K562 (cell line): ENCODE measurements at regions not wholly inside any gene's neighbourhood (a gene's known extent, or its start where the extent isn't known, plus 50 kb on each side); places are given as distances from the start of the nearest gene placed in this dataset.

Experiments used
- ARHGAP35 ChIP-seq: fragments of 450-650 bp; IDR thresholded peaks from 2 replicates; pipeline ENCODE4 v1.6.1; 2018; ENCODE audit not compliant: partially characterized antibody
- ATF1 ChIP-seq, 2 experiments: fragments of 450-650 bp in 1 of 2; IDR thresholded peaks; 2 replicates each; pipeline ENCODE4 v1.6.1; 2016; ENCODE audit warnings: missing compliant biosample characterization in 1 of 2, missing genetic modification characterization in 1 of 2
- C11orf30 ChIP-seq: fragments of 450-650 bp; IDR thresholded peaks from 2 replicates; pipeline ENCODE4 v1.6.1; 2016; ENCODE audit warnings: low read depth, mild to moderate bottlenecking
- CXXC5 ChIP-seq: fragments of 250-450 bp; sonication (Bioruptor Pico); IDR thresholded peaks from 2 replicates; pipeline ENCODE4 v1.8.0; 2022; ENCODE audit warnings: inconsistent platforms, mild to moderate bottlenecking, moderate library complexity
- EP300 ChIP-seq: IDR thresholded peaks from 2 replicates; pipeline ENCODE4 v1.6.1; 2012; ENCODE audit warnings: low read length, improper control_type of control experiment
- GABPA ChIP-seq: fragments of 200-800 bp; sonication (Bioruptor generic); conservative IDR thresholded peaks from 2 replicates; pipeline ENCODE4 v1.6.1; 2016; ENCODE audit warnings: low read depth, missing genetic modification characterization, missing compliant biosample characterization
- GABPB1 ChIP-seq: sonication (generic); formaldehyde crosslinking; IDR thresholded peaks from 2 replicates; pipeline ENCODE4 v1.8.0; 2022; ENCODE audit warnings: mild to moderate bottlenecking, missing genetic modification reagents
- GATA2 ChIP-seq: sonication (generic); formaldehyde crosslinking; IDR thresholded peaks from 2 replicates; pipeline ENCODE4 v1.4.0; 2020; ENCODE audit warnings: mild to moderate bottlenecking, missing genetic modification reagents
- HCFC1 ChIP-seq: IDR thresholded peaks from 2 replicates; pipeline ENCODE4 v1.6.1; 2012; ENCODE audit warnings: low read depth, low read length, improper control_type of control experiment
- HNRNPLL ChIP-seq: fragments of 200-400 bp; formaldehyde crosslinking; IDR thresholded peaks from 2 replicates; pipeline ENCODE4 v1.6.1; 2017; ENCODE audit warnings: low read length, low read depth, mild to moderate bottlenecking; ENCODE audit not compliant: poor library complexity, severe bottlenecking
- KDM5B ChIP-seq: fragments of 200-600 bp; sonication (generic); IDR thresholded peaks from 2 replicates; pipeline ENCODE4 v1.6.1; 2012; ENCODE audit warnings: low read depth, mild to moderate bottlenecking, moderate library complexity, low read length, control low read depth, inconsistent platforms; ENCODE audit not compliant: insufficient replicate concordance
- MAFK ChIP-seq: IDR thresholded peaks from 2 replicates; pipeline ENCODE4 v1.6.1; 2011; ENCODE audit warnings: low read length, improper control_type of control experiment
- NFXL1 ChIP-seq: fragments of 450-650 bp; formaldehyde crosslinking; IDR thresholded peaks from 2 replicates; pipeline ENCODE4 v1.4.0; 2021; ENCODE audit warnings: mild to moderate bottlenecking
- RBFOX2 ChIP-seq: fragments of 200-400 bp; formaldehyde crosslinking; IDR thresholded peaks from 2 replicates; pipeline ENCODE4 v1.6.1; 2017; ENCODE audit warnings: low read depth, mild to moderate bottlenecking, low read length, moderate library complexity
- RBM34 ChIP-seq: fragments of 200-400 bp; formaldehyde crosslinking; IDR thresholded peaks from 2 replicates; pipeline ENCODE4 v1.6.1; 2018; ENCODE audit warnings: low read length, borderline replicate concordance; ENCODE audit not compliant: insufficient read depth
- SUPT5H ChIP-seq: fragments of 450-650 bp; IDR thresholded peaks from 2 replicates; pipeline ENCODE4 v1.6.1; 2016
- ZNF655 ChIP-seq: fragments of 250-450 bp; sonication (Bioruptor Pico); IDR thresholded peaks from 2 replicates; pipeline ENCODE4 v1.5.0; 2021
- ZNF766 ChIP-seq: fragments of 200-800 bp; sonication (Bioruptor generic); conservative IDR thresholded peaks from 2 replicates; pipeline ENCODE4 v1.6.1; 2016; ENCODE audit warnings: missing genetic modification characterization, missing compliant biosample characterization
- ZNF780A ChIP-seq: fragments of 250-450 bp; sonication (Bioruptor Pico); IDR thresholded peaks from 2 replicates; pipeline ENCODE4 v1.5.0; 2021; ENCODE audit warnings: mild to moderate bottlenecking
- ZNF785 ChIP-seq: fragments of 250-450 bp; sonication (Bioruptor Pico); IDR thresholded peaks from 2 replicates; pipeline ENCODE4 v1.4.0; 2020; ENCODE audit warnings: mild to moderate bottlenecking
- TF ChIP-seq, protein P1 (sequence below): fragments of 250-450 bp; sonication (Bioruptor Pico); IDR thresholded peaks from 2 replicates; pipeline ENCODE4 v1.4.0; 2020; ENCODE audit warnings: mild to moderate bottlenecking, moderate library complexity

GRCh38 chr7:27361522-27361921, 118.9 kb downstream of the EVX1 start (continued):
- no peak for TF ChIP-seq ZNF655 (CRISPR knock-in tag)
- no peak for TF ChIP-seq ATF1 (CRISPR knock-in tag; IDR thresholded peaks at IDR 0.05)
- no peak for TF ChIP-seq ATF1 (tag; IDR thresholded peaks at IDR 0.05)
- TF ChIP-seq ARHGAP35: no peak
- TF ChIP-seq ZNF766 (CRISPR knock-in tag): peak; percentile 62; the same call in 1 of the 2 replicates
- TF ChIP-seq C11orf30: no peak
- 0 out of 2 replicates have a peak, but pooled peaks have one; percentile 32 for TF ChIP-seq RBFOX2
- TF ChIP-seq KDM5B: no peak
- peak; percentile 70 for TF ChIP-seq HNRNPLL
- TF ChIP-seq HCFC1: no peak
- no peak for TF ChIP-seq RBM34
- no peak for TF ChIP-seq ZNF785
- peak; percentile 24; the same call in 1 of the 2 replicates for TF ChIP-seq CXXC5 (CRISPR knock-in tag)
- no peak for TF ChIP-seq ZNF780A (CRISPR knock-in tag)
- TF ChIP-seq NFXL1 (CRISPR knock-in tag): no peak
- TF ChIP-seq SUPT5H: 0 out of 2 replicates have a peak, but pooled peaks have one; percentile 23
- no peak for TF ChIP-seq EP300
- TF ChIP-seq, protein P1, sequence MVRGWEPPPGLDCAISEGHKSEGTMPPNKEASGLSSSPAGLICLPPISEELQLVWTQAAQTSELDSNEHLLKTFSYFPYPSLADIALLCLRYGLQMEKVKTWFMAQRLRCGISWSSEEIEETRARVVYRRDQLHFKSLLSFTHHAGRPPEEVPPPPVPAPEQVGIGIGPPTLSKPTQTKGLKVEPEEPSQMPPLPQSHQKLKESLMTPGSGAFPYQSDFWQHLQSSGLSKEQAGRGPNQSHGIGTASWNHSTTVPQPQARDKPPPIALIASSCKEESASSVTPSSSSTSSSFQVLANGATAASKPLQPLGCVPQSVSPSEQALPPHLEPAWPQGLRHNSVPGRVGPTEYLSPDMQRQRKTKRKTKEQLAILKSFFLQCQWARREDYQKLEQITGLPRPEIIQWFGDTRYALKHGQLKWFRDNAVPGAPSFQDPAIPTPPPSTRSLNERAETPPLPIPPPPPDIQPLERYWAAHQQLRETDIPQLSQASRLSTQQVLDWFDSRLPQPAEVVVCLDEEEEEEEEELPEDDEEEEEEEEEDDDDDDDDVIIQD (CRISPR knock-in tag): no peak
- no peak for TF ChIP-seq MAFK
- TF ChIP-seq GATA2: no peak
- TF ChIP-seq GABPA (tag): no peak
- TF ChIP-seq GABPB1: no peak
